Glutamatergic neuron (in vitro differentiated cells): ENCODE measurements at regions not wholly inside any gene's neighbourhood (a gene's known extent, or its start where the extent isn't known, plus 50 kb on each side); places are given as distances from the start of the nearest gene placed in this dataset.

Experiments used
- DNase-seq: peaks from one replicate; pipeline ENCODE4 v3.0.0; 2022
- H3K27ac Mint-ChIP-seq: one replicate; pipeline ENCODE4 v1.8.0; 2020; ENCODE audit warnings: mild to moderate bottlenecking, mixed read lengths, inconsistent platforms; ENCODE audit not compliant: unreplicated experiment
- H3K27me3 Mint-ChIP-seq: one replicate; pipeline ENCODE4 v1.8.0; 2020; ENCODE audit warnings: mild to moderate bottlenecking, moderate library complexity, mixed read lengths, inconsistent platforms; ENCODE audit not compliant: unreplicated experiment
- H3K36me3 Mint-ChIP-seq: one replicate; pipeline ENCODE4 v1.8.0; 2020; ENCODE audit warnings: mild to moderate bottlenecking, mixed read lengths, inconsistent platforms; ENCODE audit not compliant: unreplicated experiment
- H3K4me1 Mint-ChIP-seq: one replicate; pipeline ENCODE4 v1.8.0; 2020; ENCODE audit warnings: mild to moderate bottlenecking, low read depth, mixed read lengths, inconsistent platforms; ENCODE audit not compliant: unreplicated experiment
- H3K4me3 Mint-ChIP-seq: one replicate; pipeline ENCODE4 v1.8.0; 2020; ENCODE audit warnings: mild to moderate bottlenecking, mixed read lengths, inconsistent platforms; ENCODE audit not compliant: unreplicated experiment
- H3K9me3 Mint-ChIP-seq: one replicate; pipeline ENCODE4 v1.8.0; 2020; ENCODE audit warnings: mild to moderate bottlenecking, moderate library complexity, mixed read lengths, inconsistent platforms; ENCODE audit not compliant: unreplicated experiment
- TF ChIP-seq, protein P1 (sequence below): fragments of 200-600 bp; sonication (generic); IDR thresholded peaks from one replicate; pipeline ENCODE4 v1.5.0; 2021; ENCODE audit not compliant: partially characterized antibody, unreplicated experiment

DNA sequence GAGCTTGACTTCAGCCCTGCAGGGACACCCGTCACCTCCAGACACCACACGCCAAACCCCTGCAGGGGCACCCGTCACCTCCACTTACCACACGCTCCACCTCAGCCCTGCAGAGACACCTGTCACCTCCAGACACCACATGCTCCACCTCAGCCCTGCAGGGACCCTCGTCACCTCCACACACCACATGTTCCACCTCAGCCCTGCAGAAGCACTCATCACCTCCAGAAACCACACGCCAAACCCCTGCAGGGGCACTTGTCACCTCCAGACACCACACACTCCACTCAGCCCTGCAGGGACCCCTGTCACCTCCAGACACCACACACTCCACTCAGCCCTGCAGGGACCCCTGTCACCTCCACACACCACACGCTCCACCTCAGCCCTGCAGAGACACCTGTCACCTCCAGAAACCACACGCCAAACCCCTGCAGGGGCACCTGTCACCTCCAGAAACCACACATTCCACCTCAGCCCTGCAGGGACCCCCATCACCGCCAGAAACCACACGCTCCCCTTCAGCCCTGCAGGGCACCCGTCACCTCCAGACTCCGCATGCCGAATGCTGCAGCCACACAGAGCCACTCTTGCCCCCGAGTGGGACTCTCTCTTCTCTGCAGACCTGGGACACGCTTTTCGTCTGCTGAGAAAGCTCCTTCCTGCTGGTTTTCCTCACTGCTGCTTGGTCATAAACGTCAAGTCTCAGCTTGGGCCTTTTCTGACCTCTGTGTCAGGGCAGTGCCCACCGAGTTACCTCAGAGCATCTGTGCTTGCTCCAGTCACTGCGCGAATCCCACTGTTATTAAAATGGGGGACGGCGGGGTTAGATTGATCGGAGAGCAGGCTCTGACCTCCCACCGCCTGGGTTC, 77.5 kb upstream of the SALL3 start:
- peaks cover 6% of the 10 kb centered on the region for H3K9me3 Mint-ChIP-seq
- DNase-seq = no peak
- H3K4me1 Mint-ChIP-seq = no peaks in the 10 kb centered on the region
- no peak overlapping the region for H3K27ac Mint-ChIP-seq
- TF ChIP-seq, protein P1, sequence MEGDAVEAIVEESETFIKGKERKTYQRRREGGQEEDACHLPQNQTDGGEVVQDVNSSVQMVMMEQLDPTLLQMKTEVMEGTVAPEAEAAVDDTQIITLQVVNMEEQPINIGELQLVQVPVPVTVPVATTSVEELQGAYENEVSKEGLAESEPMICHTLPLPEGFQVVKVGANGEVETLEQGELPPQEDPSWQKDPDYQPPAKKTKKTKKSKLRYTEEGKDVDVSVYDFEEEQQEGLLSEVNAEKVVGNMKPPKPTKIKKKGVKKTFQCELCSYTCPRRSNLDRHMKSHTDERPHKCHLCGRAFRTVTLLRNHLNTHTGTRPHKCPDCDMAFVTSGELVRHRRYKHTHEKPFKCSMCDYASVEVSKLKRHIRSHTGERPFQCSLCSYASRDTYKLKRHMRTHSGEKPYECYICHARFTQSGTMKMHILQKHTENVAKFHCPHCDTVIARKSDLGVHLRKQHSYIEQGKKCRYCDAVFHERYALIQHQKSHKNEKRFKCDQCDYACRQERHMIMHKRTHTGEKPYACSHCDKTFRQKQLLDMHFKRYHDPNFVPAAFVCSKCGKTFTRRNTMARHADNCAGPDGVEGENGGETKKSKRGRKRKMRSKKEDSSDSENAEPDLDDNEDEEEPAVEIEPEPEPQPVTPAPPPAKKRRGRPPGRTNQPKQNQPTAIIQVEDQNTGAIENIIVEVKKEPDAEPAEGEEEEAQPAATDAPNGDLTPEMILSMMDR = no peak
- H3K4me3 Mint-ChIP-seq = no peak overlapping the region
- peaks cover 6% of the 10 kb centered on the region for H3K27me3 Mint-ChIP-seq
- H3K36me3 Mint-ChIP-seq = no peaks in the 10 kb centered on the region

DNA sequence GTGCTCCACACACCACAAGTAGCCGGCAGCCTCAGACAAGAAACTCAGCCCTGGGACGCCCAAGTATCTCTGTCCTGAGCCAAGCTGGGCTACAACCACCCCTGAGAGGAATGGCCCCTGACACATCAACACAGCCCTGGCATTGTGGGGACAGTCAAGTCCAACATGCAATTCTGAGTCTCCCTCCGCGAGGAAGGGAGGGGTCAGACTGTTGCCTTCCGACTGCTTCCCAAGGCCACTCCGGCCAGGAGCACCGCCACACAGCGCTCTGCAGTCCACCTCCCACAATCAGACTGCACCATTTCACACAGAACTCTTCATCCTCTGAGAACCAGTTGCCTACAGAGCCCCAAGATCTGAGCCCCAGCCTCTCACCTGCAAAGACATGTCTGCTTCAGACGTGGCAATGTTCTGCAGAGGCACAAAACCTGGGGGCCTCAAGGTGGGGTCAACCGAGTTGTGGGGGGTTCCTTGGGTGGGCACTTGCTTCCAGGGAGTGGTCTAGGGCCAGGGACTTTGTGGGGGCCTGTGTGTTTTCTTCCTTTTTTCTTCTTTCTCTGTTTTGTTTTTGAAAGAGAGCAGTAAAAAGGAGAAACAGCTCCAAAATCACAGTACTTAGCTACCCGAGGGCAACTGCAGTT, 76.7 kb upstream of the SALL3 start:
- no peak overlapping the region for H3K27ac Mint-ChIP-seq
- no peak for DNase-seq
- H3K36me3 Mint-ChIP-seq = no peaks in the 10 kb centered on the region
- H3K27me3 Mint-ChIP-seq = peaks cover 6% of the 10 kb centered on the region
- TF ChIP-seq, protein P1 = no peak
- H3K4me3 Mint-ChIP-seq = no peak overlapping the region
- no peaks in the 10 kb centered on the region for H3K4me1 Mint-ChIP-seq
- H3K9me3 Mint-ChIP-seq = peaks cover 6% of the 10 kb centered on the region

DNA sequence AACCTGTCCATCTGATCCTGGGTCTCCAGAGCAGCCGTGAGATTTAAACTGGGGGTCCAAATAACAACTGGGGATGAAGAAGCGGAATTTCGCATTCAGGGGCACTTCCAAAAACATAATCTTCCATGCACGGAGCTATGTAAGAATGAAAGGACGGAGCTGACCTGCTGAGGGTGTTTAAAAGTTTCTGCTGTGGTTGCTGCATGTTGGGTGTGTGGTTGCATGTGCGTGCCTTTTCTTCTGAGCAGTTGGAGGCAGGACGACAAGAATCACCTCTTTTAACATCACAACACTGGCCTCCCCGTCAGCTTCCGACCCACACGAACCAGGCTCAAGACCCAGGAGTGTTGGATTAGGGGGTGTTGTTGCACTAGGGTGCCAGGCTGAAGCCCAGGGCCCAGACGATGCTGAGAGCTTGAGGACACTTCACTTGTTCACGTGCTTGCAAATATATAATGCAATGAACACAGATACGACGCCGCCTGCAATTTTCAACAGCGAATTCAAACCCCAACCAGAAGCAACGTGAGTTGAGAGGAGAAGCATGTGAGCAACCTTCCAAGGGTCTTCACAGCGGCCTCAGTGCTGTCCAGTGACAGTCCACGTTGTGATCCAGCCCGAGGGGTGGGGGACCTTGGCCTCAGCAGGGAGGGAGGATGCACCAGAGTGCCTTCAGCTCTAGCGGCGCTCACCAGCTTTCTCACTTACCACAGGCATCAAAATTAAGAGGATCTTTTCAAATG, 76.0 kb upstream of the SALL3 start:
- H3K4me1 Mint-ChIP-seq = no peaks in the 10 kb centered on the region
- TF ChIP-seq, protein P1 = no peak

DNA sequence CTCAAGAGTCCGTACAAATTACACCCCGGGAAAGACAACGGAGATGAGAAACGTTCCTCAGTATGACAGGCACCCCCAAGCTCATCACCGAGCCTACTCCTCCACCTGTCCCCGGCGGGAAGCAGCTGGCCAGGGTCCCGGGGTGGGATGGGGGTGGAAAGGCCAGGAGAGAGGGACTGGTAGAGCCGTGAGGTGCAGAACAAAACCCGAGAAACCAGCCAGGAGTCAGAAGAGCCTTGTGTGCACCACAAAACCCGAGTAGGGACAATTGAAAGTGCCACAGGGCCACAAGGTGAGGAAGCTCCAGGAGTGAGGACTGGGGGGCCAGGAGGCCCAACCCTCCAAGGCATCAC, 75.5 kb upstream of the SALL3 start:
- Mint-ChIP-seq H3K27me3 (peaks cover 6% of the 10 kb centered on the region), H3K36me3 (no peaks in the 10 kb centered on the region), H3K4me1 (no peaks in the 10 kb centered on the region), H3K4me3 (no peak overlapping the region), H3K9me3 (peaks cover 3% of the 10 kb centered on the region), H3K27ac (no peak overlapping the region)
- DNase-seq = no peak
- TF ChIP-seq, protein P1 = no peak

More for the DNA sequence above, 76.0 kb upstream of the SALL3 start:
- H3K9me3 Mint-ChIP-seq = peaks cover 3% of the 10 kb centered on the region
- no peaks in the 10 kb centered on the region for H3K36me3 Mint-ChIP-seq
- no peak overlapping the region for H3K4me3 Mint-ChIP-seq
- H3K27me3 Mint-ChIP-seq = peaks cover 6% of the 10 kb centered on the region
- DNase-seq = no peak
- H3K27ac Mint-ChIP-seq = no peak overlapping the region

DNA sequence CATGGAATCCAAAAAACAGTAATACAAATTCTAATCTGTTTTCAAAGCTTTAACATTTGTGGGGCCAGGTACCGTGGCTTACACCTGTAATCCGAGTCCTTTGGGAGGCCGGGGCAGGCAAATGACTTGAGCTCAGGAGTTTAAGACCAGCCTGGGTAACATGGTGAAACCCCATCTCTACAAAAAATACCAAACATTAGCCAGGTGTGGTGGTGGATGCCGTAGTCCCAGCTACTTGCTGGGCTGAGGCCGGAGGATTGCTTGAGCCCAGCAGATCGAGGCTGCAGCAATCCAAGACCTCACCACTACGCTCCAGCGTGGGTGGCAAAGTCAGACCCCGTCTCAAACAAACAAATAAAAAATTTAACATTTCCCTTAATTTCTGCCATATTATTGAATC, 74.3 kb upstream of the SALL3 start:
- Mint-ChIP-seq H3K27me3 (peaks cover 6% of the 10 kb centered on the region), H3K4me3 (no peak overlapping the region), H3K36me3 (no peaks in the 10 kb centered on the region), H3K9me3 (peaks cover 3% of the 10 kb centered on the region), H3K27ac (no peak overlapping the region), H3K4me1 (no peaks in the 10 kb centered on the region)
- TF ChIP-seq, protein P1 = no peak
- DNase-seq = no peak
